Kidney (tissue), 13 donors: ENCODE measurements at regions not wholly inside any gene's neighbourhood (a gene's known extent, or its start where the extent isn't known, plus 50 kb on each side); places are given as distances from the start of the nearest gene placed in this dataset.

Source experiments
- DNase-seq, 5 donors: peaks; one replicate each; pipeline ENCODE4 v3.0.0-alpha.2; 2013 to 2020
- FAIRE-seq: peaks from 2 replicates; lab custom pipeline; 2012; peaks lifted over from hg19 to GRCh38; lab: Jason Lieb, UNC
- H3K27ac ChIP-seq, 2 donors: one replicate each; pipeline ENCODE4 v1.7.0; 2013; ENCODE audit warnings: low read depth in 2 of 2, low read length in 2 of 2, inconsistent platforms in 1 of 2
- H3K27me3 ChIP-seq: one replicate; pipeline ENCODE4 v1.7.1; 2013; ENCODE audit warnings: low read length, inconsistent platforms; ENCODE audit not compliant: control insufficient read depth, insufficient read depth
- H3K36me3 ChIP-seq, 3 donors: one replicate each; pipeline versions ENCODE4 v1.7.0 to v1.7.1; 2013; ENCODE audit warnings: low read length in 3 of 3, control low read depth in 1 of 3, inconsistent platforms in 1 of 3; ENCODE audit not compliant: insufficient read depth in 3 of 3, control insufficient read depth in 2 of 3
- H3K4me1 ChIP-seq, 3 donors: one replicate each; pipeline versions ENCODE4 v1.7.0 to v1.7.1; 2013; ENCODE audit warnings: low read length in 3 of 3, inconsistent platforms in 1 of 3, low read depth in 1 of 3; ENCODE audit not compliant: control insufficient read depth in 2 of 3, insufficient read depth in 2 of 3
- H3K4me3 ChIP-seq, 3 donors: one replicate each; pipeline versions ENCODE4 v1.7.0 to v1.8.1; 2013; ENCODE audit warnings: low read length in 3 of 3, control low read depth in 1 of 3, inconsistent platforms in 1 of 3
- H3K9ac ChIP-seq, 3 donors: one replicate each; pipeline versions ENCODE4 v1.7.0 to v1.7.1; 2013; ENCODE audit warnings: low read length in 3 of 3, control low read depth in 1 of 3, inconsistent platforms in 1 of 3
- H3K9me3 ChIP-seq, 3 donors: one replicate each; pipeline versions ENCODE4 v1.7.0 to v1.7.1; 2013; ENCODE audit warnings: low read length in 3 of 3, control low read depth in 1 of 3, inconsistent platforms in 1 of 3; ENCODE audit not compliant: control insufficient read depth in 2 of 3, insufficient read depth in 1 of 3
- intact Hi-C: fragments of 100-400 bp; cut with DNase I; formaldehyde crosslinking; loops from one replicate; pipeline ENCODE4 v1.11.1; 2022
- TF ChIP-seq, protein P1 (sequence below): IDR thresholded peaks from 3 replicates; pipeline ENCODE4 v1.5.1; 2012; ENCODE audit warnings: mild to moderate bottlenecking, moderate library complexity, borderline replicate concordance; ENCODE audit not compliant: insufficient read depth; ENCODE audit errors: extremely low read depth
- donor health status: control.
- donor health status: control.
- donor health status: control.
- donor health status: control.
- donor health status: control.
- donor health status: DM: yes; HTN: yes; CAD: no.
- donor health status: Normal renal cell carcinoma (clear cell type).

DNA sequence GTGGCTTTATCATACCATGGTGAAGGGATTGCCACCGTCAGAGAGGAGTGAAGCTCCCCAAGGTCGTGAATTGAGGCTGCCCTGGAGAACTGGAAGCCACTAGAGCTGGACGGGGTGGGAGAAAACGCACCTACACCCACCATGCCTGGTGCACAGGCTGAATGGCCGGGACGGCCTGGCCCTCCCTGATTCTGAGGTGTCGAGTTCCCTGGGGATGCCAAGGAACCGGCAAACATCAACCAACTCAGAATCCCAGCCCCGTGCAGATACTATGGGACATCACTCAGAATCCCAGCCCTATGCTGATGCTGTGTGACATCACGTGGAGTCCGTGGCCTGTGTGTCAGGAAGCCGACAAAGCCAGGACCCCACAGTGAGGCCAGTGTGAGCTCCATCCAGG is 650.0 kb downstream of the BRD1 start:
- Histone ChIP-seq H3K9ac (no peak overlapping the region), H3K27ac (no peak overlapping the region), H3K4me1 (no peaks in the 10 kb centered on the region), H3K9me3 (no peaks in the 10 kb centered on the region), H3K36me3 (no peaks in the 10 kb centered on the region), H3K4me3 (no peak overlapping the region), H3K27me3 (no peaks in the 10 kb centered on the region)
- no peak for FAIRE-seq
- DNase-seq, result peak in 1 of 5 donors; percentile 44
- TF ChIP-seq, protein P1, sequence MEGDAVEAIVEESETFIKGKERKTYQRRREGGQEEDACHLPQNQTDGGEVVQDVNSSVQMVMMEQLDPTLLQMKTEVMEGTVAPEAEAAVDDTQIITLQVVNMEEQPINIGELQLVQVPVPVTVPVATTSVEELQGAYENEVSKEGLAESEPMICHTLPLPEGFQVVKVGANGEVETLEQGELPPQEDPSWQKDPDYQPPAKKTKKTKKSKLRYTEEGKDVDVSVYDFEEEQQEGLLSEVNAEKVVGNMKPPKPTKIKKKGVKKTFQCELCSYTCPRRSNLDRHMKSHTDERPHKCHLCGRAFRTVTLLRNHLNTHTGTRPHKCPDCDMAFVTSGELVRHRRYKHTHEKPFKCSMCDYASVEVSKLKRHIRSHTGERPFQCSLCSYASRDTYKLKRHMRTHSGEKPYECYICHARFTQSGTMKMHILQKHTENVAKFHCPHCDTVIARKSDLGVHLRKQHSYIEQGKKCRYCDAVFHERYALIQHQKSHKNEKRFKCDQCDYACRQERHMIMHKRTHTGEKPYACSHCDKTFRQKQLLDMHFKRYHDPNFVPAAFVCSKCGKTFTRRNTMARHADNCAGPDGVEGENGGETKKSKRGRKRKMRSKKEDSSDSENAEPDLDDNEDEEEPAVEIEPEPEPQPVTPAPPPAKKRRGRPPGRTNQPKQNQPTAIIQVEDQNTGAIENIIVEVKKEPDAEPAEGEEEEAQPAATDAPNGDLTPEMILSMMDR, result no peak
- intact Hi-C loops, result no loop called here

DNA sequence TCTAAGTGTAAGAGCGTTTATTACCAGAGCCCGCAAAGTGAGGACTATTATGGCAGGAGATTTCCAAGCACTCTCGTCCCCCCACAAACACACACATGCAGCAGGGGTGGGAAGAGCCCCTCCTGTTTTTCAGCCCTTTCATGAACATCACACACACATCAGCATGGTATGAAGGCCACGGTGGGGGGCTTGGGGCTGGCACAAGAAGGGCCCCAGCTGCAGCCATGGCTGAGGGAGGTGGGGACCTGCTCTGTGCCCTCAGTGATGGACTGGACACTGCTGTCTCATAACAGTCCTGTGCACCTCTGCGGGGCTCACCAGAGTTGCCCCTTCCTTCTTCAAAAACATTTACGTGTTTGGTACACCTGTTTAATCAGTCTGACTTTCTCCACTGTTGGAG is 650.7 kb downstream of the BRD1 start:
- DNase-seq, result peak in 1 of 5 donors; percentile 63
- Histone ChIP-seq H3K27me3 (no peaks in the 10 kb centered on the region), H3K27ac (no peak overlapping the region), H3K36me3 (no peaks in the 10 kb centered on the region), H3K4me1 (no peaks in the 10 kb centered on the region), H3K9ac (no peak overlapping the region), H3K4me3 (no peak overlapping the region), H3K9me3 (no peaks in the 10 kb centered on the region)
- intact Hi-C loops, result no loop called here
- no peak for FAIRE-seq
- TF ChIP-seq, protein P1, result no peak

DNA sequence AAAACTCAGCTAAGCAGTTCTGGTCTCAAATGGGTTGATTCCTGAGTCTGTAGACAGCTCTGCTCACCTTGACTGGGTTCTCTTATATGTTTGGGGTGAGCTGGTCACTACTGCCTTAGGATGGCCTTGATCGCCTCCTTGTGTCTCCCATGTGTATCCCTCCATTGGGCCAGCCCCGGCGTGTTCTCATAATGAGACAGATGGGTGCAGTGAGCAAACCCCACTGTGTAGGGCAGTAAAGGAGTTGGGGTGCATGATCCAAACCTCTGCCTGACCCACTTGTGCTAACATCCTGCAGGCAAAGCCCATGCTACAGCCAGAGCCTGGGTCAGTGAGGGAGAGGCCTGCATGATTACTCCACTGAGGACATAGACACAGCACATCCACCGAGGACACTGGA is 657.6 kb downstream of the BRD1 start:
- H3K27ac ChIP-seq, result no peak overlapping the region
- intact Hi-C loops, result no loop called here
- H3K4me1 ChIP-seq, result no peaks in the 10 kb centered on the region
- FAIRE-seq (no peak), DNase-seq (no peak)
- H3K36me3 ChIP-seq, result no peaks in the 10 kb centered on the region
- TF ChIP-seq, protein P1, result no peak
- no peaks in the 10 kb centered on the region for H3K9me3 ChIP-seq
- no peak overlapping the region for H3K4me3 ChIP-seq
- H3K27me3 ChIP-seq, result no peaks in the 10 kb centered on the region
- no peak overlapping the region for H3K9ac ChIP-seq

DNA sequence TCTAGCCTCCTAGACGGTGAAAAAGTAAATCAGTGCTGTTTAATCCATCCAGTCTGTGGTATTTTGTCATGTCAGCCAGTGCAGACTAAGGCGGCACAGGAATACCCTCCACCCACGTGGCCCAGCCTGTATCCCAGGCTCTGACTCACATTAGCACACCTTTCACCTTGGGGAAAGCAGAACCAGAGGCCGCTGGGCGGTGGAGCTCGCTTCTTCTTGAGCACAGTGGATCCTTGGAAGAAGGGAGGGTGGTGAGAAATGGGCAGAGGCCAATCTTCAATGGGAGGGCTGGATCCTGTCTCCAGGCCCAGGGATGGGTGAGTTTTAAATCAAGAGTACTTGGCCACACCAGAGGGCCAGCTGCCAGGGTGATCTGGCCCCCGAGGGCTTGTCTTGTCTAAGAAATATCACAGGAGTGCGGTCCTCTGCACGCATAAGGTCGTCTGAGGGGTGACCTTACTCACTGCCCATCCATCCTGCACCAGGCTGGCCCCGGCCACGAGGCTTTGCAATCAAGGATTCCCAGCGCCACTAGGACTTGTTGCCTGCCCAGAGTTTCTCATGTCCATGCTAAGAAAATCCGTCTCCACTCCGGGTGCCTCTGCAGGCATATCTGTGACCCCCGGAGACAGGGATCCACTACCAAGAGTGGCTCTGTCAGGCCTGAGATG is 658.5 kb downstream of the BRD1 start:
- H3K36me3 ChIP-seq, result no peaks in the 10 kb centered on the region
- intact Hi-C loops, result no loop called here
- no peaks in the 10 kb centered on the region for H3K4me1 ChIP-seq
- FAIRE-seq (no peak), DNase-seq (peak in 1 of 5 donors; percentile 32)
- H3K4me3 ChIP-seq, result no peak overlapping the region
- H3K27me3 ChIP-seq, result no peaks in the 10 kb centered on the region
- no peak overlapping the region for H3K27ac ChIP-seq
- TF ChIP-seq, protein P1, result no peak
- no peak overlapping the region for H3K9ac ChIP-seq
- H3K9me3 ChIP-seq, result no peaks in the 10 kb centered on the region
